ENCODE measurements at regions not wholly inside any gene's neighbourhood (a gene's known extent, or its start where the extent isn't known, plus 50 kb on each side); places are given as distances from the start of the nearest gene placed in this dataset.

- intact Hi-C loops (cut with DNase I) = no loop called here
- Histone ChIP-seq H3K27me3 (ENCODE audit: control insufficient read depth, insufficient read depth, low read length) (no peaks in the 10 kb centered on the region), H3K4me3 (ENCODE audit: low read length in 3 of 3) (no peak overlapping the region), H3K9me3 (ENCODE audit: control insufficient read depth in 2 of 3, insufficient read depth in 1 of 3, low read length in 3 of 3) (no peaks in the 10 kb centered on the region), H3K36me3 (ENCODE audit: control insufficient read depth in 2 of 3, insufficient read depth in 3 of 3, low read length in 3 of 3) (no peaks in the 10 kb centered on the region), H3K4me1 (ENCODE audit: control insufficient read depth in 2 of 3, insufficient read depth in 2 of 3, low read depth in 1 of 3, low read length in 3 of 3) (no peaks in the 10 kb centered on the region), H3K27ac (ENCODE audit: low read depth in 2 of 2, low read length in 2 of 2) (no peak overlapping the region), H3K9ac (ENCODE audit: low read length in 3 of 3) (no peak overlapping the region)
- TF ChIP-seq, protein P1, sequence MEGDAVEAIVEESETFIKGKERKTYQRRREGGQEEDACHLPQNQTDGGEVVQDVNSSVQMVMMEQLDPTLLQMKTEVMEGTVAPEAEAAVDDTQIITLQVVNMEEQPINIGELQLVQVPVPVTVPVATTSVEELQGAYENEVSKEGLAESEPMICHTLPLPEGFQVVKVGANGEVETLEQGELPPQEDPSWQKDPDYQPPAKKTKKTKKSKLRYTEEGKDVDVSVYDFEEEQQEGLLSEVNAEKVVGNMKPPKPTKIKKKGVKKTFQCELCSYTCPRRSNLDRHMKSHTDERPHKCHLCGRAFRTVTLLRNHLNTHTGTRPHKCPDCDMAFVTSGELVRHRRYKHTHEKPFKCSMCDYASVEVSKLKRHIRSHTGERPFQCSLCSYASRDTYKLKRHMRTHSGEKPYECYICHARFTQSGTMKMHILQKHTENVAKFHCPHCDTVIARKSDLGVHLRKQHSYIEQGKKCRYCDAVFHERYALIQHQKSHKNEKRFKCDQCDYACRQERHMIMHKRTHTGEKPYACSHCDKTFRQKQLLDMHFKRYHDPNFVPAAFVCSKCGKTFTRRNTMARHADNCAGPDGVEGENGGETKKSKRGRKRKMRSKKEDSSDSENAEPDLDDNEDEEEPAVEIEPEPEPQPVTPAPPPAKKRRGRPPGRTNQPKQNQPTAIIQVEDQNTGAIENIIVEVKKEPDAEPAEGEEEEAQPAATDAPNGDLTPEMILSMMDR (IDR thresholded peaks at IDR 0.05; ENCODE audit: borderline replicate concordance, extremely low read depth, insufficient read depth) = no peak
- DNase-seq (peak in 1 of 5 donors; percentile 5), FAIRE-seq (no peak)
These were observed 192.8 kb upstream of the B3GAT1 start for GRCh38 chr11:134604886-134605285.

GRCh38 chr11:134599299-134599771, 187.3 kb upstream of the B3GAT1 start:
- H3K27me3 ChIP-seq (ENCODE audit: control insufficient read depth, insufficient read depth, low read length) = no peaks in the 10 kb centered on the region
- FAIRE-seq (no peak), DNase-seq (peak in 3 of 5 donors; percentile 13 to 53 (median 43))
- intact Hi-C loops (cut with DNase I) = no loop called here
- TF ChIP-seq, protein P1 (IDR thresholded peaks at IDR 0.05; ENCODE audit: borderline replicate concordance, extremely low read depth, insufficient read depth) = no peak
- H3K9ac ChIP-seq (ENCODE audit: low read length in 3 of 3) = no peak overlapping the region
- no peaks in the 10 kb centered on the region for H3K36me3 ChIP-seq (ENCODE audit: control insufficient read depth in 2 of 3, insufficient read depth in 3 of 3, low read length in 3 of 3)
- H3K27ac ChIP-seq (ENCODE audit: low read depth in 2 of 2, low read length in 2 of 2) = no peak overlapping the region
- no peaks in the 10 kb centered on the region for H3K4me1 ChIP-seq (ENCODE audit: control insufficient read depth in 2 of 3, insufficient read depth in 2 of 3, low read depth in 1 of 3, low read length in 3 of 3)
- H3K9me3 ChIP-seq (ENCODE audit: control insufficient read depth in 2 of 3, insufficient read depth in 1 of 3, low read length in 3 of 3) = no peaks in the 10 kb centered on the region
- no peak overlapping the region for H3K4me3 ChIP-seq (ENCODE audit: low read length in 3 of 3)

DNA sequence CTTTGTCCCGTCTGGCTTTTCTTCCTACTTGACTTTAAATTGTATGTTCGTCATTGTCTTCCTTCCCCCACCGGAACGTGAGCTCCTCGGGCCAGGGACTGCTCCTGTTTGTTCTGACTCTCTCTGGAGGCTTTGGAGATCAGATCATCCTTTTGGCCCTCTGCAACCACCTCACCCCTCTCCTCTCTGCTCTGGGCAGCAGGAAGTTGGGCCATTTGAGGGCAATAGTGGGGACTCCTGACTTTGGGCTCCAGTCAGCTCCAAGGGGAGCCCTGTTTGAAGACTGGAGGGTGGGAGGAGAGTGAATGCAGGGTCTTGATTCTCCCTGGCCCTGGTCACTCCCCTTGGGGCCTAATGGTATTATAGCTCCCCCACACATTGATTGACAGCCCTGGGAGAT, 186.3 kb upstream of the B3GAT1 start:
- H3K9me3 ChIP-seq (ENCODE audit: control insufficient read depth in 2 of 3, insufficient read depth in 1 of 3, low read length in 3 of 3) = no peaks in the 10 kb centered on the region
- no peaks in the 10 kb centered on the region for H3K27me3 ChIP-seq (ENCODE audit: control insufficient read depth, insufficient read depth, low read length)
- DNase-seq (peak in 1 of 5 donors; percentile 2), FAIRE-seq (no peak)
- H3K9ac ChIP-seq (ENCODE audit: low read length in 3 of 3) = no peak overlapping the region
- H3K4me1 ChIP-seq (ENCODE audit: control insufficient read depth in 2 of 3, insufficient read depth in 2 of 3, low read depth in 1 of 3, low read length in 3 of 3) = no peaks in the 10 kb centered on the region
- H3K4me3 ChIP-seq (ENCODE audit: low read length in 3 of 3) = no peak overlapping the region
- intact Hi-C loops (cut with DNase I) = no loop called here
- no peaks in the 10 kb centered on the region for H3K36me3 ChIP-seq (ENCODE audit: control insufficient read depth in 2 of 3, insufficient read depth in 3 of 3, low read length in 3 of 3)
- no peak overlapping the region for H3K27ac ChIP-seq (ENCODE audit: low read depth in 2 of 2, low read length in 2 of 2)
- TF ChIP-seq, protein P1 (IDR thresholded peaks at IDR 0.05; ENCODE audit: borderline replicate concordance, extremely low read depth, insufficient read depth) = no peak

DNA sequence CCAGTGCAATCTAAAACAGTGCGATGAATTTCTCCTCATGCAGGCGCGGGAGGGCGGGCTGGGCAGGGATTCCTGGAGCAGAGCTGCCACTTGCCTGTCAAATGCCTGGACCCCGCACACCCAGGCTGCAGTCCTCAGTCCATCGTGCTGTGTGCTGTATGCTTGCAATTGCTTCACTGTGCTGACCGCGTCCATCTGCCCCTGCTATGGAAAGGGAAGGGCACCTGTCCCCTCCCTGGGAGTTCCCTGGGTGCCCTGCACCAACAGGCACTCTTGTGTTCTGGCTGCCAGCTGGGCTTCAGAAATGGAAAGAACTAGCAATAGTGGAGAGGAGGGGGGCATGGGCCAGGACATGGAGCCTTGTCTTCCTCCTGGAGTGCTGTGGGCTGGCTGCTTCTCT, 185.4 kb upstream of the B3GAT1 start:
- H3K27me3 ChIP-seq (ENCODE audit: control insufficient read depth, insufficient read depth, low read length) = no peaks in the 10 kb centered on the region
- H3K4me3 ChIP-seq (ENCODE audit: low read length in 3 of 3) = no peak overlapping the region
- no peaks in the 10 kb centered on the region for H3K4me1 ChIP-seq (ENCODE audit: control insufficient read depth in 2 of 3, insufficient read depth in 2 of 3, low read depth in 1 of 3, low read length in 3 of 3)
- H3K9me3 ChIP-seq (ENCODE audit: control insufficient read depth in 2 of 3, insufficient read depth in 1 of 3, low read length in 3 of 3) = no peaks in the 10 kb centered on the region
- DNase-seq (no peak), FAIRE-seq (no peak)
- H3K27ac ChIP-seq (ENCODE audit: low read depth in 2 of 2, low read length in 2 of 2) = no peak overlapping the region
- TF ChIP-seq, protein P1 (IDR thresholded peaks at IDR 0.05; ENCODE audit: borderline replicate concordance, extremely low read depth, insufficient read depth) = no peak
- H3K9ac ChIP-seq (ENCODE audit: low read length in 3 of 3) = no peak overlapping the region
- no peaks in the 10 kb centered on the region for H3K36me3 ChIP-seq (ENCODE audit: control insufficient read depth in 2 of 3, insufficient read depth in 3 of 3, low read length in 3 of 3)
- intact Hi-C loops (cut with DNase I) = no loop called here
